Hematopoietic multipotent progenitor cell treated with erythropoietin and hydrocortisone succinate and interleukin-3 and kit ligand, for 4 days (in vitro differentiated cells): ENCODE measurements at regions not wholly inside any gene's neighbourhood (a gene's known extent, or its start where the extent isn't known, plus 50 kb on each side); places are given as distances from the start of the nearest gene placed in this dataset.

ENCODE experiments used
- DNase-seq: peaks from one replicate; pipeline ENCODE4 v3.0.0-alpha.2; 2015

DNA sequence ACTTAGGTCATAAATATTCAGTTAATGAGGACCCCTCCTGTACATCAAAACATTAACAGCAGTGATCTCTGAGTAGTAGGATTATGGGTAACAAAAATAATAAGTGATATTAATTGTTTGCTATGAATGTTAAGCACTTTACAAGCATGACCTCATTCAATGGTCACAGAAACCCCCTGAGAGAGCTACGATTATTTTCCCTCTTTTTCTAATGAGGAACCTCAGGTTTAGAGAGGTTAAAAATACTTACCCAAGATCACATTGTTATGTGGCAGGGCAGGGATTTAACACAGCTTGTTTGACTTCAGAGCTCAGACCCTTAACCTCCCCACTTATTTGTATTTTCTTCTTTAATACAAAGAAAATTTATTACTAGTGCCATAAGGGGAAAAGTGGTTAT, 228.2 kb downstream of the TBL1XR1 start:
- no peak for DNase-seq

DNA sequence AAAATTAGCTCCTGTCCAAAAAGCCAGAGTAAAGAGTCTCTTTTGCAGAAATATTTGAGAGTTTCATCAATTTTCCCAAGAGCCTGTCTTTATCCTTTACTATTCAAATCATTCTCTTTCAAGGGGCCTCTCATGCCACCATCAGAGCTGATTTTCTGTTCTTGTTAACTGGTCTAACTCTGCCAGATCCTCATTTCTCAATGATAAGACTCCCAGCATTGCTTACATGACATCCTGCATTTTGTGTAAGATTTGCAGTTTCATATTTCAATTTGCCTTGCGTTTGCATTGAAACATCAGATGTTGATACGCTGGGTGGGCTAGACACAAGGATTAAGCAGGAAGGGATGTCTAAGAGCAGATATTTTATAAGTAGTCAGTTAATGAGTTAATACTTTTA, 228.7 kb downstream of the TBL1XR1 start:
- DNase-seq: no peak

DNA sequence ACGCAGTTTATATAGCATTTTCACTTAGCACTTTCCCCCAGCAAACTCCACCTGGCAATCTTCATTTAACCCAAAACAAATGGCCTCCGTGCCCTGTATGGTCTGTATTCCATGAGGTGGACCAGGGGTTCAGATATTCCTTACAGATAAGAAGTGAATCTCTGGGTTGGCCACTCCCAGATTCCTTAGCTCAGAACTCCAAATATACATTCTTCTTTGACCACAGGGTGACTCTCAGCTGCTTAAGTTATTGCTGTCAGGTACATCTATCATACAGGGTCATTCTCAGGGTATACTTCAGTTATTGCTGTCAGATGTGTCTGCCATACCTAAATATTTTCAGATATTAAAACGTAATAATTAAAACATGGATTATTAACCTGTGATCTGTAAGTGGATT, 229.8 kb downstream of the TBL1XR1 start:
- DNase-seq: no peak

DNA sequence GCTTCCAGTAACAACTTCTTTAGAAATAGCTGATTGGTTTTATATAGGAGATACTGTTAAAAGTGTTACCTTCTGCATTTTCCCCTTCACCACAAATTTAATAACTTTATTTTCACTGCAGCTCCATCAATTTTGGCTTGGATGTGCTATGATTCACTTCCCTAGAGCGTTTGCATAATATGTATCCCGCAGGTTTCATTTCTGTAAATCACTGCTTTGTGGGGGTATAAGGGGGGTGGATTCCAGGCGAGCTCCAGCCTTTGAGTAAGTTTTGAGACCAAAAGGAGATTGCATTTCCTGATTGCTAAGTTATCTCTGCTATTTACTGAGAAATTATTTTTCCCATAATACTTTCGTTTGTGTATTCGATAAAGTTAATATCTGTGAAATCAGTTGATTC, 232.6 kb downstream of the TBL1XR1 start:
- no peak for DNase-seq

DNA sequence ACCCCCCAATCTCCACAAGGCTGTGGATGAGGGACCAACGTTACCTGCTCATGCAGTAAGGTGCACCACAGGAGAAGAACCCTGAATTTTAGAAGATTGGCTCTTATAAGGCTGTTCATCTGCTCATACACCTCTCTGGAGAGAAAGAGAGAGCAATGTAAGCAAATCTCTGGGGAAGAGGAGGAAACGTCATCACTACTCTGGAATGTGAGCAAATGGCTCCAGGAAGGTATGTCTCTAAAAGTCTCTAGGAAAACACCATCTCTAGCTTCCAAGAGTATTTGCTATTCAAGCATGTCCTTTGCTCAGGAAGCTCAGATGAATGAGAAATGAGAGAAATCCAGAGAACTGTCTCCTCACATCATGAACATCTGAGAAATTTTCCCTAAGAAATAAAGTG, 235.4 kb downstream of the TBL1XR1 start:
- DNase-seq: no peak

DNA sequence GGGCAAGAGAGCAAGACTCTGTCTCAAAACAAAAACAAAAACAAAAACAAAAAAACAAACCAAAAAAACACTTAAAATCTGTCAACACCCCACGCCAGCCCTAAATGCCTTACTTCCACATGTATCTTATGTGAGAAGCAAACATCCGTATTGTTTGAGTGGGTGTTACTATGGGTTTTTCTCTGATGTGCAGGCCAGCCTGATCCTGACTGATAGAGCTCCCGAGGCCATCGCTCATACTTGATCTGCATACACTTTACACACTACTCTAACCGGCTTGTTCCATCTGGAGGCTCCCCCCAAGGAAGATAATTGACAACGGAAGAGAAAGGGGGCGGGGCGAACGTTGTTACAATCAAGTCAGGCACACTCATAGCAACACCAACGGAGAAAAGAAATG, 237.4 kb downstream of the TBL1XR1 start:
- DNase-seq: no peak

DNA sequence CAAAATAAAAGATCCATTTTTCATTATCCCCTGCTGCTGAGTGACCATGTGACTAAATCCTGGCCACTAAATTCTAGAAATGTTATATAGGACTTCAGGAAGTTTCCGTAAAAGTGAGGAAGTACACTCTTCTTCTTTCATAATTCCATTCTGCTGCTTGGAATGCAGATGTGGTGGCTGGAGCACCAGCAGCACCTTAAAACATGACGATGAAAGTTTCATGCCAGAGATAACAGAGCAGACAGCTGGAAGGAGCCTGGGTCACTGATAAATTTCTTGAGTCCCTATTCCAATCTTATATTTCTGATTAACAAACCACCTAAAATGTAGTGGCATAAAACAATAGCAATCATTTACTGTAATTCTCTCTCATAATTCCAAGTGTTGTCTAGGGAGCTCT, 238.7 kb downstream of the TBL1XR1 start:
- DNase-seq: no peak

DNA sequence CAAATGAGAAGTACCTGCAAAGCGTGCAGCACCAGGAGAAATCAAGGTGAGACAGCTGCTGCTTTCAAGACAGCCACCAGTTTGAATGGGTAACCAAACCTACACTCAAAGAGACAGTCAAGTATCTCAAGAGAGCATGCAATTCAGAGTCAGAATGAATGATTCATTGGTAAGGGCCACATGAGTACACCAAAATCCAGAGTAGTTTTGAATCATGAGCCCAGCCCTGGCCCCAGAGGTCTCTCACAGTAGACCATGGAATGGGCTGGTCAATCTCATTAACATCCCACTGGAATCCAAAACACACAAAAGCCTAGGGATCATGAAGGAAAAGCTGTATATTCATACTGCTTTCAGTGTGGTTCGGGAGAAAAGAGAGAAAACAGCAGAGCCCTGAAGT, 242.8 kb downstream of the TBL1XR1 start:
- DNase-seq: no peak

DNA sequence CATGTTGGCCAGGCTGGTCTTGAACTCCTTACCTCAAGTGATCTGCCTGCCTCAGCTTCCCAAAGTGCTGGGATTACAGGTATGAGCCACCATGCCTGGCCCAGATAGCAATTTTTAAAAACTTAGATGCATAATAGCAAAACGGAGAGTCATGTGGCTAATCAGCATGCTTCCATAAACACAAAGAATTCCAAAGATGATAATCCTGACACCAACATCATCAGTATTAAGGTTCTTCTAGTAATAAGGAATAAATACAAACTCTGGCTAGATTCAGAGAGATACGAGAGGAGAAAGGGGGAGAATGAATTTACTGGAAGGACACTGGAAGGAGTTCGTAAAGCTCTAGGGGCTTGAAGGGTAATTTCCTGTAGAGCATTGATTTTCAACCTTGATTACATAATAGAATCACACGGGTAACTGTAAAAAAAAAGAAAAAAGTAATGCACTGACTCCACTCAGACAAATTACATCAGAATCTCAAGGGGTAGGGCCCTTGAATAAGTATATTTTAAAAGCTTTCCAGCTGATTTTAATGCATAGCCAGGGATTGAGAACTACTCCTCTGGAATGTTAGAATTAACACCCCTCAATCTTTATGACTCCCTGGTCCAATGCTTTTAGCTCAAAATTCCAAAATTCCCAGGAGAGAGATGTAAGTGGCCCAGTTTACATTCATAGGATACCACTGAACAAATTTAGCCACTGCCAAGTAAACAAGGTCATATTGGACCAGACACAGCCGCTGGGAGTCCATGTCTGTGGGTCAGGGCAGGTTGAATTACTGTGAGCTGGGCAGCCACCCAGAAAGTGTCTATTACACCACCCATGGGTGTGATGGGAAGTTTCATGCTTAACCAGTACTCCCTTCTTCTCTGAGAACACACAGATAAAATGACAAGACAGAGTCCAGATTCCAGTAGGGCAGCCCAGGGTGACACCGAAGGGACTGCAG, 243.9 kb downstream of the TBL1XR1 start:
- no peak for DNase-seq

DNA sequence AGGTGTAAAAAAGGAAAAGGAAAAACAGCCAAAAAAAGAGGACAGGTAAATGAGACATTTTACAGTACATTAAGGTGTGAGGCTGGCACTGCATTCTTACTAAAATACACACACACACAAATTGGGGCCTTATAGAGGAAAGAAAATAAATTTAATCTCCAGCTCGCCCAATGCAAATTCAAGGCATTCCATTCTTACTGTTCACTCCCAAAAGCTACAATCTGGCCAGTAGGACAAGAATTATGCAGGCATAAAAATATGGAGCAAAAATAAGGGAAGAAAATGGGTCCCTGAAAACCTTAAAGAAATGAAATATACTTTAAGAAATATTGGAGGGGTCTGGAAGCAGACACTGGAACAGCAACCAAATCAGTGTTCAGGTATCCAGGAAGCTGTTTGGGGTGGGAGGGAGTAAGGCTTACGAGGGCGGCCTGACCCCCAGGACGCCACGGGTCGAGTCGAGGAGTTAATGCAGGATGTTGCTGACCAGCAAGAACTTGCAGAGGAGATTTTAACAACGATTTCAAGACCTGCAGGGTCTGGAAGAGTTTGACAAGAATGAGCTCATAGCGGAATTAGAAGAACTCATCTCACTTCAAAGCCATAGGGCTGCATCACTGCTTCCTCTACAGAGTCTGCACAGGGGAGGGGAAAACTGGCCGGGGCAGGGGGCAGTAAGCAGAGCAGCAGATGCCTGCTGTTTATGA, 245.5 kb downstream of the TBL1XR1 start:
- DNase-seq: no peak

DNA sequence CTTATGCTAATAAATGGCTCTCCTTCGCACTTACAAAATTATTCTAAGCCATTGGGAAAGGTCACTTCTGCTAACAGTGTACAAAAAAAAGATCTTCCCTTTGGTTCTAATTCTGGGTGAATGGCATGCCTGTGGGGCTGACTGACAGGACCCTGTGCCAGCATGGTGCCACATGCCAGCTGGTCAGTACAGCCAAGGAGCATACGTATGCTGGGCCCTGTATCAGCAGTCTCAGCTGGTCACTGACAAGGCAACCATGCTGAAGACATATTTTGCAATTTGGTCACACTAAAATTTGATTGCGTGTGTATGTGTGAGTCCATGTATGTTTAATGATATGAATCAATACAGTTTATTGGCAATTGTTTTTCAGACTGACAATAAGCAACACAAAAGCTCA, 246.1 kb downstream of the TBL1XR1 start:
- DNase-seq: no peak

DNA sequence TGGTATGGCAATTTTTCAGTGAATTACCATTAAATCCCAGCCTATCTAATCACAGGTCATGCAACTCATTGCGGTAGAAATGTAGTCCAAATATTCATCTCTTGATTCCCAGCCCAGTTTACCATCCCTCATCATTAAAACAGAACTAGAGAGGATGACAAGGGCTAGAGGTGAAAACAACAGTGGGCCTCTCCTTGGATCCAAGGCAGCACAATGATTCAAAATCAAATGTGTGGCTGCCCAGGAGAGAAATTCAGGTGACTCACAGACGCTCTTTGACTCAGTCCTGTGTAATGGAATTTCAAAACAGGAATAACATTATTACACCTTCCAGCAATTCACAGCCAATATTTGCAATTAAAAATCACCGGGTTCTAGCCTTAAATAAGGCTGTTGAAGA, 246.5 kb downstream of the TBL1XR1 start:
- no peak for DNase-seq

DNA sequence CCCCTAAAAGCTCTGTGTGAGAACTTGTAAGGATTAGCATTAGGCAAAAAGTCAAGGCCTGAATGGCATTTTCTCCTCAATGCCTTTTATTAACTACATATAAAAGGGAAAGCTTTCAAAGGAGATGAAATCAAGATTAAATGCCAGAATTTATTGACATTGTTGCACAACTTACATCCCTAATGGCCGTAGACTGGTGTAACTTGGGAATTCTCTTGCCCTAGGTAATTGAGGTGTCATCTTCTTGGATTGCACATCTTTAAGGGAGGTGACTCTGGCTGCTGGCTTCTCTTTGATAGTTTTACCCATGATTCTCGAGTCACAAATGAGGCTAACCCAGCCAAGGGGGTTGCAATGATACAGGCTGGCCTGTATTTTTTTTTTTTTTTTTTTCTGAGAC, 249.1 kb downstream of the TBL1XR1 start:
- DNase-seq: no peak

DNA sequence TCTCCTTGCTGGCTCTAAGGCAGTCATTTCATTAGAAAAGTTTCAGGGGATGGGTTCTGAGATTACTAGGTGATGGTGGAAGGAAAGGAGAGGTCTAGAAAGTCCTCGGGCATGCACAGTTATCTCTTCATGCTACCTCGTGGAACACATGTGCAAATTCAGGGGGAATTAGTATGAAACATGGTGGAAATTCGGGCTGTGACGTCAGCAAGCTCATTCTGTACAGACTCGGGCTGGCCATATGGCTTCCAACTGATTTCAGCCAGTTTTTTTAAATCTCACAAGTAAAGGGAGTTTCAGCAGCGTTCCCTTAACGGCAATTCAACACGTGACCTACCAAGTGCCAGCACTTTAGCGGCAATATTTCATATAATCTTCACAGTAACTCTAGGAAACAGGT, 251.1 kb downstream of the TBL1XR1 start:
- DNase-seq: no peak

DNA sequence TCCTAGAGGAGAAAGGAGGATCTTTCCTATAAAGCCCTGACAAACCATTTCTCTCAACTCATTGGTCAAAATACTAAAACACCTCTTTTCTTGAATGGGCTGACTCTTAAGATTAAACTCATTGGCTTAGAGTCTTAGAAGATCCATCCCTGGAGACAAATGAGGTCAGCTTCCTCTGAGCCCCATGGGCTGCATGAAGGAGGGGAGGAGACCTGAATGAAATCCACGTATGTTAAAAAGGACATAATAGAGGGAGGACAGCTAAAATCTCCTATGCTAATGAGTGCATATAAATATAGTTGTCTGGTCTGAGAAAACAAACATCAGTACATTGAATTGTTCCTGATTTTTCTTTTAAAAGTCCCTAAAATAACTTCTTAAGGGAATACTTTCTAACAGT, 255.0 kb downstream of the TBL1XR1 start:
- no peak for DNase-seq

DNA sequence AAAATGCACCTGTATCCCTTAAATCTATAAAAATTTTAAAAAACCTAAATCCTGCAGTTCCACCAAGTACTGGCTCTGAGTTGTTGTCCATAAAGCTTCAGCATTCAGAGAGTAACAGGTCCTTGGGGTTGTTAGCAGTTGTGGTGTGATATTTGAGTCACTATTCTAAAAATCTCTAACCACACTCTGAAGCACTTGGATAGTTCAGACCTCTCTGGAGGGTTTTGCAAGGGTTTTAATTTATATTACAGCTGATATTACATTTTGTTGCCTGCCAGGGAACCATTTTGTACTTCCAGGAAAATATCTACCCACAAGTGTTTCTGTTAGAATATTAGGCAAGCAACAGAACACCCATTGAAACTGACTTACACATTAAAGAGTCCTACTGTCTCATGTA, 255.6 kb downstream of the TBL1XR1 start:
- peak; percentile 7 for DNase-seq

DNA sequence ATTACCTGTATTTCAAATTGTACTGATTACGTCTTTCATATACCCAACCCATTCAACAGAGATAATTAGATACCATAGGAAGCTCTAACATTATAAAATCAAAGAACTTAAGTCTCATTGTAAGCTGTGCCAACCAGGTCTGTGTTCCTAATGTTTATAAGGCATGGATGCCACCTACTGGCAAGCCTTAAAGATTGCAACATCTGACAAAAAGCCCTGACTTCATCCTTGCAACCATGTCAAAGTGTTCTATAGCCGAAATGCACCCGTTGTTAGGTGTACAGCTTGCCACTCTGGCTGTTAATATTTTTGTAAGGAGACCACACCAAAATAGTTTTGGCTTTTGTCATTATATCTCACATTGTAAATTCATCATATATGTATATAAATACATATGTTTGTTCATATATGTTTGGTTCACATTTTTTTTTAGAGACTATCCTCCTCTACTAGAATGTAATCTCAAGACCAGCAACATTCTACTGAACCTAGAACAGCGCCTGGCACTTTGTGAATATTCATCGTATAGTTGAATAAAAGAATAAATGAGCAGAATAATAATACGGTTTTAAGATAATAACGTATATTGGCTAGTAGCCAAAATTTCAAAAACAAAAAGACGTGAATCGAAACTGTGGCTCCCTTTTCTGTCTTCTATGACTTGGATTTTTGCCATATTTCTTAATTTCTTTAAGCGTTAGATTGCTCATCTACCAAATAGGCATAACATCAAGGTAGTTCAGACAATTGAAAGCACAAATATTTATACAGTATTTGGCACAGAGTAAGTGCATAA, 258.1 kb downstream of the TBL1XR1 start:
- DNase-seq: peak; percentile 89

DNA sequence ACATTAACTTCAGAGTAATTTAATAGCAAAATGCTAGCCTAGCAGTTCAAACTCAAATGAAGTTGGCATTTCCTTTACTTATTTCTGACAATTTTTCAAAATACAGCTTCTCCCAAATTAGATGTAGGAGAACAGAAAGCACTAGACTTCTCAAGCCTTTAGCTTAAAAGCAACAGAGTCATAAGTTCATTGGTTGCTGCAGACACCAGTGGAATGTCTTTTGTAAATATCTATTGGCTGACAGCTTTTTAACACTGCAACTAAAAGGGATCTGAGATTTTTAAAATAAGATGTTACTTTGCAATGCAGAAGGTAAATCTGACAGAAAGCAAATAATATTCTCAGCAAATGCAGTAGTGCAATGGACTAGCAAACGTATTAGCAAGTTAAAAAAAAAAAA, 259.3 kb downstream of the TBL1XR1 start:
- DNase-seq: no peak

DNA sequence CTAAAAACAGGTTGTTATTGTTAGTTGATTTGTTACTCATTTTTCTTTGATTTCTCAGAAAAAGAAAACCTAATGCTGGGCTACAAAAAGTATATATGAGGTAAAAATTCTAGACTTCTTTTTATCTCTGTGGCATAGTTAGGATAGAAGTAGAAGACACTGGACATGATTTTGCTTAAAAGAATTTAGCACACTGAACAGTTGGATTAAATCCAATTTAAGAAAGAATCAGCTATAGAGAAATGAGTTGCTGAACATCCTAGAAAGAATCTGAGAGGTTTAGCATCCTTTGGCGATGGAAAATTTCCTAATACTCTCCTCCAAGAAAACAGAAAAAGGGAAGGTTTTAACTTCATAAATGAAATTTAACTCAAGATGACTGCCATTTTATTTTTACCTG, 259.7 kb downstream of the TBL1XR1 start:
- DNase-seq: no peak

DNA sequence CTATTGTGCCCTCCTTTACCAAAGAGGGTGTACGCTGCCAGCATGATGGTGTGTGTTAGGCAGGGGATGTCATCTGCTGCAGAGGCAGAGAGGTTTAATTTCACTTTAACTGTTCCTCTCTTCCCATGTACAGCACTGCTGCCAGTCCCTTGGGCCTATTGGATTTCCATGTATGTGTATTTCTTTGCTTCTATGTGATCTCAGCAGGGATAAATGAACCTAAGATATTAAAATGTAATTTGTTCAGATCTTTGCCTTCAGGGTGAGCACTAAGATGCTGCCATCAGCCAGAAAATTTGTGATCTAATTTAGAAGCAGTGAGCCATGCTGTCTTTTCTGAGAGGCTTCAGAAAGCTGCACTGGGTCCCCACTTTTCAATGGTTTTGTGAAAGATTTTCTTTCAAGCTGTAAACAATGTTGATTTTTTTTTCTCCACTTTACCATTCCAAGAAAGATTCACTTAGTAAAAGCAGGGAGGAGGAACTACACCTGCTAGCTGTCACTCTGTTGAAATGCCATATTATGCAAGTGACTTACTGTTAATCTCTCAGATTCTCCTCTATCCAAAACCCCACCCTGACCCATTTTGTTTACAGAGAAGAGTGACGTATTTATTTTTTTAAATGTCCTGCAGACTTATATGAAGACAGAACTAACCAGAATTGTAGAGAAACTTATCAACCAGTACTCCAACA, 261.9 kb downstream of the TBL1XR1 start:
- DNase-seq: no peak

DNA sequence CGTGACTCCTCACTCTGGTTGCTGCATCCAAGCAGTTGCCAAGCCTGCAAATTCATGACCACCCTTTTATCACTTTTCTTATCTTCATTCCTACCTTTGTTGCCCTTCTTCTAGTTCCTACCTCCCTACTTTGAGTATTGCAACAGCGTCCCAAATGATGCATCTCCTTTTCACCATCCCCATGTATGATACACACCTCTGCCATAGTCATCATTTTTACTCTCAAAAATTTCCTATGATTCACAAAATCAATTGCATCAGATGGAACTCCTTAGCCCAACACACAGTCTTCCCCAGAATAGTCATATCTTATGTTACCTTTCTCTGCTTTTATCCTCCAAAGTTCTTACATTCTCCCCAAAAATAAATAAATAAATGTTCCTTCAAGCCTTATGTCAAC, 262.6 kb downstream of the TBL1XR1 start:
- no peak for DNase-seq

DNA sequence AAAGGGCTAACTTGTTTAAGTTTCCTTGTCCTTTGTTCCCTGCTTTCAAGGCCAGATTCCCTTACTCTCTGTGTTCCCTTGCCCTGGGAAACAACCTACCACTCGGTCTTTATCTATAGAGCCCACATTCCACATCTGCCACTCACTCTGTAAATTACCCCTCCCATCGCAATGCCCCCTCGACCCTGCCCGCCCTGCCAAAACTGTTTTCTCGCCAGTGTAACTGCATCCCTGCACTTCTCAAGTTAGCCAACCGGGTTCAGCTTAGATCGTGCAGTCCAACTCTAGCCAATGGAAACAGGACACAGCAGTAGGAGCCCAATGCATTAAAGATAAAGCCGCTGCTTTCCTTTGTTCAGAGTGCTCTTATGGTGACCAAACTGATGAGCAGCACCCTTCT, 263.6 kb downstream of the TBL1XR1 start:
- DNase-seq: no peak

DNA sequence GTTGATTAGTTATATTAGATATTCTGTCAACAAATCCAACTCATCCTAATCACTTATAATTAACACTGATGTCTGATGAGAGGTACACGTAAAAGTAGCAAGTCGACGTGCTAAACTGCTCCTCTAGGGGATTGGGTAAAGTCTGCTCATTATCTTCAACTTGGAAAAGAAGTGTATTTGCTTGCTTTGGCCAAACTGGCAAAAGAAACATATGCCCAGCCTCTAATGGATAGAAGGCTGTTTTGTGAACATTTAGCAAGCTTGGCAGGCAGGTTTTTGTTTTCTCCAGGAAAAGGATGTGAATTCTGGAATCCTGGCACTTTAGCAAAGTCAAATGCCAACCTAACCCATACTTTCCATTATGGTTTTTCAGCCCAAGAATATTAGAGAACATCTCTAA, 264.8 kb downstream of the TBL1XR1 start:
- DNase-seq: no peak
